HG03521 (cell line): ENCODE measurements at regions not wholly inside any gene's neighbourhood (a gene's known extent, or its start where the extent isn't known, plus 50 kb on each side); places are given as distances from the start of the nearest gene placed in this dataset.

ENCODE experiments used
- ATAC-seq: cut with Tn5 transposase; IDR thresholded peaks from one replicate; pipeline ENCODE4 v1.9.1; 2021; ENCODE audit warnings: mild to moderate bottlenecking, moderate library complexity; ENCODE audit not compliant: unreplicated experiment

GRCh38 chr10:31720546-31720945 is 208.1 kb downstream of the ARHGAP12 start:
- ATAC-seq: no peak

GRCh38 chr10:31709476-31709875 is 219.2 kb downstream of the ARHGAP12 start:
- no peak for ATAC-seq

- ATAC-seq: no peak
Observed at GRCh38 chr10:31709028-31709427, 219.6 kb downstream of the ARHGAP12 start.

GRCh38 chr10:31708474-31708873 is 220.2 kb downstream of the ARHGAP12 start:
- no peak for ATAC-seq

- no peak for ATAC-seq
Observed at GRCh38 chr10:31708046-31708445, 220.6 kb downstream of the ARHGAP12 start.

GRCh38 chr10:31707093-31708039 is 221.3 kb downstream of the ARHGAP12 start:
- ATAC-seq: peak; percentile 77

- no peak for ATAC-seq
Observed at GRCh38 chr10:31706464-31707092, 222.1 kb downstream of the ARHGAP12 start.

GRCh38 chr10:31705136-31705535 is 223.5 kb downstream of the ARHGAP12 start:
- ATAC-seq: no peak

- ATAC-seq: no peak
Observed at GRCh38 chr10:31704195-31704594, 224.4 kb downstream of the ARHGAP12 start.

GRCh38 chr10:31702954-31703353 is 225.7 kb downstream of the ARHGAP12 start:
- ATAC-seq: no peak

GRCh38 chr10:31702005-31702404 is 226.6 kb downstream of the ARHGAP12 start:
- no peak for ATAC-seq

- ATAC-seq: no peak
Observed at GRCh38 chr10:31701546-31701945, 227.1 kb downstream of the ARHGAP12 start.

- no peak for ATAC-seq
Observed at GRCh38 chr10:31700181-31700611, 228.4 kb downstream of the ARHGAP12 start.

- ATAC-seq: no peak
Observed at GRCh38 chr10:31698181-31698830, 230.3 kb downstream of the ARHGAP12 start.

- no peak for ATAC-seq
Observed at GRCh38 chr10:31697271-31698180, 231.1 kb downstream of the ARHGAP12 start.

GRCh38 chr10:31694929-31695837 is 233.4 kb downstream of the ARHGAP12 start:
- no peak for ATAC-seq

- no peak for ATAC-seq
Observed at GRCh38 chr10:31694126-31694685, 234.4 kb downstream of the ARHGAP12 start.

- ATAC-seq: no peak
Observed at GRCh38 chr10:31693491-31693890, 235.1 kb downstream of the ARHGAP12 start.

GRCh38 chr10:31689233-31689632 is 239.4 kb downstream of the ARHGAP12 start:
- no peak for ATAC-seq
